ENCODE measurements at regions not wholly inside any gene's neighbourhood (a gene's known extent, or its start where the extent isn't known, plus 50 kb on each side); places are given as distances from the start of the nearest gene placed in this dataset.

DNA sequence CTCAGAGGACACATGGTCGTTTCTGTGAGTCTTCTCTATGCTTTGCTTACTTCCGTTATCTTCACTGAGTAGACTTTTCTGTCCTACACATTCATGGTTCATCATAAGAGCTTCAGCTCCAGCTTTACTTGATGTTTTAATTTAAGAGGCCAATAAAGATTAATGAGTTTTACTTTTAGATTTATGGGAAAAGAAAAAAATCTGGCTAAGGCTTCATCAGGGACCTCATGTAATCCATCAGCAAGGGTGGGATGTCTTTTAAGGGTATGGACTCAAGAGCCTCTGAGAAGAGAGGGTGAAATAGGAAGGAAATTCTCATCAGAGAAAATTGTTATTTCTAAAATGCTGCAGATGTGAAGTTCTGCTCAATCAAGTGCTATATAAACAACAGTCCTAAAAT is 963.0 kb upstream of the RAG2 start:
- Histone ChIP-seq H3K4me3 (no peak overlapping the region), H3K4me1 (replicated peaks) (no peaks in the 10 kb centered on the region), H3K27me3 (replicated peaks; ENCODE audit: insufficient read depth) (no peaks in the 10 kb centered on the region), H3K36me3 (no peaks in the 10 kb centered on the region), H3K9me3 (no peaks in the 10 kb centered on the region), H3K27ac (no peak overlapping the region)
- intact Hi-C loops (cut with DNase I) = no loop called here
- no peak for TF ChIP-seq POLR2AphosphoS5 (IDR thresholded peaks at IDR 0.05)
- TF ChIP-seq POLR2A (IDR thresholded peaks at IDR 0.05) = no peak
- TF ChIP-seq, protein P1, sequence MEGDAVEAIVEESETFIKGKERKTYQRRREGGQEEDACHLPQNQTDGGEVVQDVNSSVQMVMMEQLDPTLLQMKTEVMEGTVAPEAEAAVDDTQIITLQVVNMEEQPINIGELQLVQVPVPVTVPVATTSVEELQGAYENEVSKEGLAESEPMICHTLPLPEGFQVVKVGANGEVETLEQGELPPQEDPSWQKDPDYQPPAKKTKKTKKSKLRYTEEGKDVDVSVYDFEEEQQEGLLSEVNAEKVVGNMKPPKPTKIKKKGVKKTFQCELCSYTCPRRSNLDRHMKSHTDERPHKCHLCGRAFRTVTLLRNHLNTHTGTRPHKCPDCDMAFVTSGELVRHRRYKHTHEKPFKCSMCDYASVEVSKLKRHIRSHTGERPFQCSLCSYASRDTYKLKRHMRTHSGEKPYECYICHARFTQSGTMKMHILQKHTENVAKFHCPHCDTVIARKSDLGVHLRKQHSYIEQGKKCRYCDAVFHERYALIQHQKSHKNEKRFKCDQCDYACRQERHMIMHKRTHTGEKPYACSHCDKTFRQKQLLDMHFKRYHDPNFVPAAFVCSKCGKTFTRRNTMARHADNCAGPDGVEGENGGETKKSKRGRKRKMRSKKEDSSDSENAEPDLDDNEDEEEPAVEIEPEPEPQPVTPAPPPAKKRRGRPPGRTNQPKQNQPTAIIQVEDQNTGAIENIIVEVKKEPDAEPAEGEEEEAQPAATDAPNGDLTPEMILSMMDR (IDR thresholded peaks at IDR 0.05) = no peak
- whole genome bisulfite sequencing = 38% methylated on average over 2 of the region's 2 CpGs
- DNase-seq (ENCODE audit: low spot score) = no peak

DNA sequence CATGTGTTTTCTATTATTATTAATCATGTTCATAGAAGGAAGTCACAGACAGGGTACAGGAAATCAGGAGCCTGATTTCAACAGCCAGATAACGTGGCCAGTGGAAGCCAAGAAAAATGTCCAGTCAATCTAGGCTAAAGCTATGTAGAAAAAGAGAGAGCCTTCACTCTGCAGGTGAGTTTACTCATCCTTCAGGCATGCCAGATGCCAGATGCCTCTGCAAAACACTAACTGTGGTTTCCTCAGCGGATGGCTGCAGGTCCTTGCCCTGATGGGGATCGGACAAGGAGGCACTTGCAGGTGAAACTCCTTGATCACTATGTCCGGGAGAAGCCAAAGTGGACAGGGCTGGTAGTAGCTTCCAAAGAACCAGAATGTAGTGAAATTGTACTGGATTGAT is 962.3 kb upstream of the RAG2 start:
- no peaks in the 10 kb centered on the region for H3K36me3 ChIP-seq
- H3K4me3 ChIP-seq = no peak overlapping the region
- H3K4me1 ChIP-seq (replicated peaks) = no peaks in the 10 kb centered on the region
- no peaks in the 10 kb centered on the region for H3K9me3 ChIP-seq
- no peak overlapping the region for H3K27ac ChIP-seq
- TF ChIP-seq, protein P1 (IDR thresholded peaks at IDR 0.05) = no peak
- TF ChIP-seq POLR2A (IDR thresholded peaks at IDR 0.05) = no peak
- intact Hi-C loops (cut with DNase I) = no loop called here
- DNase-seq (ENCODE audit: low spot score) = no peak
- H3K27me3 ChIP-seq (replicated peaks; ENCODE audit: insufficient read depth) = no peaks in the 10 kb centered on the region
- WGBS = 67% methylated on average over 4 of the region's 4 CpGs

- WGBS = 14% methylated on average over 1 of the region's 1 CpG
- no peak for DNase-seq (ENCODE audit: low spot score)
- H3K4me1 ChIP-seq (replicated peaks) = no peaks in the 10 kb centered on the region
- intact Hi-C loops (cut with DNase I) = no loop called here
- H3K27ac ChIP-seq = no peak overlapping the region
- H3K27me3 ChIP-seq (replicated peaks; ENCODE audit: insufficient read depth) = no peaks in the 10 kb centered on the region
- H3K36me3 ChIP-seq = no peaks in the 10 kb centered on the region
- TF ChIP-seq POLR2A (IDR thresholded peaks at IDR 0.05) = no peak
- TF ChIP-seq POLR2AphosphoS5 (IDR thresholded peaks at IDR 0.05) = no peak
- TF ChIP-seq, protein P1 (IDR thresholded peaks at IDR 0.05) = no peak
- no peaks in the 10 kb centered on the region for H3K9me3 ChIP-seq
- H3K4me3 ChIP-seq = no peak overlapping the region
Measured at GRCh38 chr11:37558619-37559210, 960.7 kb upstream of the RAG2 start.

- no peaks in the 10 kb centered on the region for H3K27me3 ChIP-seq (replicated peaks; ENCODE audit: insufficient read depth)
- no peaks in the 10 kb centered on the region for H3K4me1 ChIP-seq (replicated peaks)
- WGBS = 42% methylated on average over 1 of the region's 1 CpG
- no peak overlapping the region for H3K27ac ChIP-seq
- no peaks in the 10 kb centered on the region for H3K9me3 ChIP-seq
- DNase-seq (ENCODE audit: low spot score) = no peak
- intact Hi-C loops (cut with DNase I) = no loop called here
- TF ChIP-seq, protein P1 (IDR thresholded peaks at IDR 0.05) = no peak
- no peak for TF ChIP-seq POLR2A (IDR thresholded peaks at IDR 0.05)
- TF ChIP-seq POLR2AphosphoS5 (IDR thresholded peaks at IDR 0.05) = no peak
- H3K4me3 ChIP-seq = no peak overlapping the region
- no peaks in the 10 kb centered on the region for H3K36me3 ChIP-seq
Measured at GRCh38 chr11:37557990-37558389, 960.0 kb upstream of the RAG2 start.

DNA sequence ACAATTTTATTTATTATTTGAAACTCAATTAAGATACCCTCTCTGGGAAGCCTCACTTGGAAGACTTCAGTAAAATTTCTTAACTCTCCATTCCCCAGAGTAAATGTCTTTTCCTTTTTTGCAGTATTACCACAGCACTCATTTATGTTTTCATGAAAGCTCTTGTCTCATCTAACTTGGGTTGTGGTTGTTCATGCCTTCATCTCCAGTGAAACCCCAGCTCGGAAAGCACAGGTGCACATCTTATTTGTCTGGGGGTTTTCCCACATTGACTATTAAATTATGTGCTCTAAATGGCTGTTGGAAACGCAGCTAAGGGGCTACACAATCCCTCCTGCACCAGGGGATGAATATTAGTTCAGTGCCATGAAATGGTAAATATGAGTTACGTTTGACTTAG is 954.2 kb upstream of the RAG2 start:
- H3K4me1 ChIP-seq (replicated peaks) = no peaks in the 10 kb centered on the region
- H3K27ac ChIP-seq = no peak overlapping the region
- H3K4me3 ChIP-seq = no peak overlapping the region
- intact Hi-C loops (cut with DNase I) = no loop called here
- H3K9me3 ChIP-seq = no peaks in the 10 kb centered on the region
- no peaks in the 10 kb centered on the region for H3K27me3 ChIP-seq (replicated peaks; ENCODE audit: insufficient read depth)
- 56% methylated on average over 3 of the region's 3 CpGs for WGBS
- no peak for DNase-seq (ENCODE audit: low spot score)
- H3K36me3 ChIP-seq = no peaks in the 10 kb centered on the region
- TF ChIP-seq, protein P1 (IDR thresholded peaks at IDR 0.05) = no peak
- no peak for TF ChIP-seq POLR2AphosphoS5 (IDR thresholded peaks at IDR 0.05)
- TF ChIP-seq POLR2A (IDR thresholded peaks at IDR 0.05) = no peak
